ENCODE measurements at regions not wholly inside any gene's neighbourhood (a gene's known extent, or its start where the extent isn't known, plus 50 kb on each side); places are given as distances from the start of the nearest gene placed in this dataset.
"Not testable (repeated sequence)": the region's sequence is repeated elsewhere in the genome, so short reads cannot be mapped to it uniquely, and the experiment has no call there.

- DNase-seq, result not testable (repeated sequence)
These were observed 63.1 kb upstream of the POTEC start for GRCh38 chr18:14606546-14606945.

- not testable (repeated sequence) for DNase-seq
These were observed 64.0 kb upstream of the POTEC start for GRCh38 chr18:14607360-14607759.

- not testable (repeated sequence) for DNase-seq
These were observed 69.0 kb upstream of the POTEC start for GRCh38 chr18:14612422-14612821.

- DNase-seq, result not testable (repeated sequence)
These were observed 71.1 kb upstream of the POTEC start for GRCh38 chr18:14614485-14614884.

- DNase-seq, result not testable (repeated sequence)
These were observed 83.9 kb upstream of the POTEC start for GRCh38 chr18:14627336-14627735.

- not testable (repeated sequence) for DNase-seq
These were observed 85.1 kb upstream of the POTEC start for GRCh38 chr18:14628323-14628978.

- DNase-seq, result not testable (repeated sequence)
These were observed 85.6 kb upstream of the POTEC start for GRCh38 chr18:14628979-14629325.

- DNase-seq, result not testable (repeated sequence)
These were observed 89.6 kb upstream of the POTEC start for GRCh38 chr18:14632976-14633375.

GRCh38 chr18:14638008-14638407, 94.6 kb upstream of the POTEC start:
- not testable (repeated sequence) for DNase-seq

GRCh38 chr18:14641121-14641520, 97.7 kb upstream of the POTEC start:
- DNase-seq, result not testable (repeated sequence)

- DNase-seq, result not testable (repeated sequence)
These were observed 100.4 kb upstream of the POTEC start for GRCh38 chr18:14643715-14644290.

- not testable (repeated sequence) for DNase-seq
These were observed 54.9 kb upstream of the ANKRD30B start for GRCh38 chr18:14693051-14693450.

- DNase-seq, result not testable (repeated sequence)
These were observed 54.1 kb upstream of the ANKRD30B start for GRCh38 chr18:14693882-14694281.

GRCh38 chr18:14698006-14698405, 50.0 kb upstream of the ANKRD30B start:
- DNase-seq, result peak; percentile 25 to 40

Data from Kasumi-1 (cell line).